Loucy (cell line): ENCODE measurements at regions not wholly inside any gene's neighbourhood (a gene's known extent, or its start where the extent isn't known, plus 50 kb on each side); places are given as distances from the start of the nearest gene placed in this dataset.

Experiments used
- H2AFZ ChIP-seq: fragments of 200-600 bp; sonication (generic); 2 replicates; pipeline ENCODE4 v1.6.0; 2016; ENCODE audit warnings: antibody characterized with exemption, mild to moderate bottlenecking, low read length, moderate library complexity
- H3F3A ChIP-seq: fragments of 200-600 bp; 2 replicates; pipeline ENCODE4 v1.6.0; 2016; ENCODE audit warnings: antibody characterized with exemption, low read depth, mild to moderate bottlenecking
- H3K27me3 ChIP-seq: fragments of 200-600 bp; sonication (generic); 2 replicates; pipeline ENCODE4 v1.6.1; 2014; ENCODE audit warnings: low read length, mild to moderate bottlenecking; ENCODE audit not compliant: insufficient read depth, poor library complexity, severe bottlenecking
- H3K36me3 ChIP-seq: fragments of 200-600 bp; sonication (generic); 2 replicates; pipeline ENCODE4 v1.6.1; 2016; ENCODE audit warnings: low read length; ENCODE audit not compliant: insufficient read depth
- H3K4me1 ChIP-seq: fragments of 200-600 bp; sonication (generic); 2 replicates; pipeline ENCODE4 v1.5.1; 2014; ENCODE audit warnings: low read length, mild to moderate bottlenecking; ENCODE audit not compliant: insufficient read depth, poor library complexity, severe bottlenecking
- H3K4me2 ChIP-seq: fragments of 200-600 bp; sonication (generic); 2 replicates; pipeline ENCODE4 v1.6.0; 2014; ENCODE audit warnings: antibody characterized with exemption, low read length, low read depth, mild to moderate bottlenecking; ENCODE audit not compliant: poor library complexity, severe bottlenecking
- H3K4me3 ChIP-seq: fragments of 200-600 bp; sonication (generic); 2 replicates; pipeline ENCODE4 v1.5.1; 2014; ENCODE audit warnings: low read length, mild to moderate bottlenecking, mixed read lengths; ENCODE audit not compliant: poor library complexity, severe bottlenecking
- H3K79me2 ChIP-seq: fragments of 200-600 bp; sonication (generic); 2 replicates; pipeline ENCODE4 v1.6.1; 2014; ENCODE audit warnings: low read length; ENCODE audit not compliant: insufficient read depth
- H3K9ac ChIP-seq: fragments of 200-600 bp; sonication (generic); 2 replicates; pipeline ENCODE4 v1.6.0; 2014; ENCODE audit warnings: mild to moderate bottlenecking, low read depth, low read length, moderate library complexity; ENCODE audit not compliant: poor library complexity, severe bottlenecking
- H3K9me2 ChIP-seq: fragments of 200-600 bp; sonication (generic); replicated peaks from 2 replicates; pipeline ENCODE4 v1.6.1; 2016; ENCODE audit warnings: low read depth, low read length, mixed read lengths
- H3K9me3 ChIP-seq: fragments of 200-600 bp; sonication (generic); 2 replicates; pipeline ENCODE4 v1.6.1; 2014; ENCODE audit warnings: mild to moderate bottlenecking, antibody characterized with exemption, low read length, low read depth; ENCODE audit not compliant: insufficient read depth
- H4K20me1 ChIP-seq: fragments of 200-600 bp; sonication (generic); 2 replicates; pipeline ENCODE4 v1.6.0; 2014; ENCODE audit warnings: antibody characterized with exemption, low read length, mild to moderate bottlenecking; ENCODE audit not compliant: insufficient read depth, poor library complexity, severe bottlenecking
- EZH2phosphoT487 ChIP-seq: fragments of 200-600 bp; IDR thresholded peaks from 2 replicates; pipeline ENCODE4 v1.6.1; 2018; ENCODE audit warnings: antibody characterized with exemption, mild to moderate bottlenecking, moderate library complexity, borderline replicate concordance
- TF ChIP-seq, protein P1 (sequence below): fragments of 200-600 bp; sonication (generic); conservative IDR thresholded peaks from 2 replicates; pipeline ENCODE4 v1.5.1; 2014; ENCODE audit warnings: mild to moderate bottlenecking, antibody characterized with exemption, low read length

DNA sequence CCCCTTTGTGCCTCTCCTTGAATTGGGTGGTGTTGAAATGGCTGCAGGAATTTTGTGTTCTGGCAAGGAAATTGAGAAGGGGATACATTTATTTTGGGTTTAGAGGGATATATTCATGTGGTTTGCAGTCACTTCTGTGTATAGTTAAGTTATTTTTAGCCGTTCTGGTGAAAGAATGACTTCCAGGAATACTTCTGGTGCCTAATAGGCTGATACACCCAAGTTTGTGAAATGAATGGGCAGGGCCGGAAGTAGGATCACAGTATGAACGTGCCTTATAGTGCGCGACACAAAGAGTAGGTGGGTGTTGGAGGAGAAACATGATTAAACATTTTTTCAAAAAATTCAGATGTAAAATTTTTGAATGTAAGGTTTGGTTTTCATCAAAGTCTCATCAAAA lies 168.6 kb upstream of the ATP5MC3 start:
- Histone ChIP-seq H2AFZ (no peak overlapping the region), H3K4me3 (no peak overlapping the region), H3K4me2 (no peak overlapping the region), H3K9me3 (no peaks in the 10 kb centered on the region), H4K20me1 (no peaks in the 10 kb centered on the region), H3K79me2 (no peaks in the 10 kb centered on the region), H3F3A (no peaks in the 10 kb centered on the region), H3K4me1 (no peaks in the 10 kb centered on the region), H3K36me3 (no peaks in the 10 kb centered on the region), H3K9ac (no peak overlapping the region), H3K9me2 (no peaks in the 10 kb centered on the region), H3K27me3 (no peaks in the 10 kb centered on the region)
- TF ChIP-seq EZH2phosphoT487: no peak
- TF ChIP-seq, protein P1, sequence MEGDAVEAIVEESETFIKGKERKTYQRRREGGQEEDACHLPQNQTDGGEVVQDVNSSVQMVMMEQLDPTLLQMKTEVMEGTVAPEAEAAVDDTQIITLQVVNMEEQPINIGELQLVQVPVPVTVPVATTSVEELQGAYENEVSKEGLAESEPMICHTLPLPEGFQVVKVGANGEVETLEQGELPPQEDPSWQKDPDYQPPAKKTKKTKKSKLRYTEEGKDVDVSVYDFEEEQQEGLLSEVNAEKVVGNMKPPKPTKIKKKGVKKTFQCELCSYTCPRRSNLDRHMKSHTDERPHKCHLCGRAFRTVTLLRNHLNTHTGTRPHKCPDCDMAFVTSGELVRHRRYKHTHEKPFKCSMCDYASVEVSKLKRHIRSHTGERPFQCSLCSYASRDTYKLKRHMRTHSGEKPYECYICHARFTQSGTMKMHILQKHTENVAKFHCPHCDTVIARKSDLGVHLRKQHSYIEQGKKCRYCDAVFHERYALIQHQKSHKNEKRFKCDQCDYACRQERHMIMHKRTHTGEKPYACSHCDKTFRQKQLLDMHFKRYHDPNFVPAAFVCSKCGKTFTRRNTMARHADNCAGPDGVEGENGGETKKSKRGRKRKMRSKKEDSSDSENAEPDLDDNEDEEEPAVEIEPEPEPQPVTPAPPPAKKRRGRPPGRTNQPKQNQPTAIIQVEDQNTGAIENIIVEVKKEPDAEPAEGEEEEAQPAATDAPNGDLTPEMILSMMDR: no peak

DNA sequence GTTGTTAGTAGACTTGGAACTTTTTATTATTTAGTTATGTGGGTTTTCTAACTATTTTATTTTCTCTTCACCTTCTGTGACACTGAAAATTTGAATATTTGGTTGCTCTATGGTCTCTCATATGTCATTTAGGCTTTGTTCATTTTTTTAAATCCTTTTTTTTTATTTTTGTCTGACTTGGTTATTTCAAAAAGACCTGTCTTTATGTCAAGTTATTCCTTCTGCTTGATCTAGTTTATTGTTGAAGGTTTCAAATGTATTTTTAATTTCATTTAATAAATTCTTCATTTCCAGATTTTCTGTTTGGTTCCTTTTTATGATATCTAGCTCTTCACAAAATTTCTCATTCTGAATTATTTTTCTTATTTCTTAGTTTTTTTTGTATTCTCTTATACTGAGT lies 160.6 kb upstream of the ATP5MC3 start:
- H3F3A ChIP-seq: no peaks in the 10 kb centered on the region
- TF ChIP-seq, protein P1: no peak
- TF ChIP-seq EZH2phosphoT487: no peak
- no peaks in the 10 kb centered on the region for H4K20me1 ChIP-seq
- H3K4me1 ChIP-seq: no peaks in the 10 kb centered on the region
- peaks cover 12% of the 10 kb centered on the region for H3K9me3 ChIP-seq
- no peaks in the 10 kb centered on the region for H3K79me2 ChIP-seq
- H3K27me3 ChIP-seq: no peaks in the 10 kb centered on the region
- H3K9me2 ChIP-seq: no peaks in the 10 kb centered on the region
- H3K9ac ChIP-seq: no peak overlapping the region
- no peak overlapping the region for H2AFZ ChIP-seq
- no peak overlapping the region for H3K4me2 ChIP-seq
- H3K4me3 ChIP-seq: no peak overlapping the region
- no peaks in the 10 kb centered on the region; the same call in 1 of the 2 replicates for H3K36me3 ChIP-seq

DNA sequence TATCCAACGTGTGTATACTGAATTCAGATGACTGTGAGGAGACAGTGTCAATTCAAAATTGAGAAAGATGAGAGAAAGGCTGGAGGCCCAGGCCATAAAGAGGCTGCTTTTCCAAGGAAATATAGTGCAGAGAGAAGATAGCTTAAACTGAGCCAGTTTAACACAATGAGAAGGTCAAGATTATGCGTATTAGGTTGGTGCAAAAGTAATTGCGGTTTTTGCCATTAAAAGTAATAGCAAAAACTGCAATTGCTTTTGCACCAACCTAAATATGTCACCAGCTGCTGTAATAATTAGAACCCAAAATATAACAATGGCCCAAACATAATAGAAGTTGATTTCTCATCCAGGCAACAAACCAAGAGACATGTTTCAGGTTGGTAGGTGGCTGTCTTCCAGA lies 148.7 kb upstream of the ATP5MC3 start:
- peaks cover 14% of the 10 kb centered on the region for H3K4me1 ChIP-seq
- H3K79me2 ChIP-seq: no peaks in the 10 kb centered on the region
- H3K4me2 ChIP-seq: no peak overlapping the region
- H3K36me3 ChIP-seq: no peaks in the 10 kb centered on the region
- H3K9me3 ChIP-seq: peaks cover 17% of the 10 kb centered on the region
- no peak overlapping the region for H3K9ac ChIP-seq
- H4K20me1 ChIP-seq: no peaks in the 10 kb centered on the region
- H3K27me3 ChIP-seq: no peaks in the 10 kb centered on the region
- no peaks in the 10 kb centered on the region for H3F3A ChIP-seq
- H2AFZ ChIP-seq: peak overlapping the region; percentile 47; the same call in 1 of the 2 replicates
- no peak for TF ChIP-seq EZH2phosphoT487
- TF ChIP-seq, protein P1: no peak
- H3K4me3 ChIP-seq: no peak overlapping the region
- no peaks in the 10 kb centered on the region for H3K9me2 ChIP-seq
